ENCODE measurements at regions not wholly inside any gene's neighbourhood (a gene's known extent, or its start where the extent isn't known, plus 50 kb on each side); places are given as distances from the start of the nearest gene placed in this dataset.
A peak's percentile ranks its signal among the peaks of the same experiment; 100 is the strongest.

GRCh38 chr2:144310889-144311608 lies 208.9 kb downstream of the ZEB2 start:
- peaks cover 15% of the 10 kb centered on the region for H3K4me1 Mint-ChIP-seq
- DNase-seq (ENCODE audit: low spot score in 2 of 2) (no peak), ATAC-seq (ENCODE audit: low read depth) (no peak)
- H3K36me3 Mint-ChIP-seq, result peaks cover 22% of the 10 kb centered on the region
- H3K4me3 Mint-ChIP-seq, result no peak overlapping the region
- no peaks in the 10 kb centered on the region for H3K27me3 Mint-ChIP-seq
- H3K9me3 Mint-ChIP-seq, result peaks cover 14% of the 10 kb centered on the region
- no peak overlapping the region for H3K27ac Mint-ChIP-seq

GRCh38 chr2:144310484-144310883 lies 209.4 kb downstream of the ZEB2 start:
- H3K9me3 Mint-ChIP-seq, result peaks cover 14% of the 10 kb centered on the region
- DNase-seq (ENCODE audit: low spot score in 2 of 2) (no peak), ATAC-seq (ENCODE audit: low read depth) (no peak)
- peak overlapping the region; percentile 9 for H3K4me3 Mint-ChIP-seq
- peaks cover 21% of the 10 kb centered on the region for H3K36me3 Mint-ChIP-seq
- H3K27ac Mint-ChIP-seq, result no peak overlapping the region
- H3K4me1 Mint-ChIP-seq, result peaks cover 15% of the 10 kb centered on the region
- H3K27me3 Mint-ChIP-seq, result no peaks in the 10 kb centered on the region

GRCh38 chr2:144307711-144308110 lies 212.2 kb downstream of the ZEB2 start:
- H3K36me3 Mint-ChIP-seq, result peaks cover 13% of the 10 kb centered on the region
- DNase-seq (ENCODE audit: low spot score in 2 of 2) (no peak), ATAC-seq (ENCODE audit: low read depth) (no peak)
- H3K4me3 Mint-ChIP-seq, result no peak overlapping the region
- H3K4me1 Mint-ChIP-seq, result peaks cover 18% of the 10 kb centered on the region
- peaks cover 10% of the 10 kb centered on the region for H3K9me3 Mint-ChIP-seq
- H3K27me3 Mint-ChIP-seq, result no peaks in the 10 kb centered on the region
- no peak overlapping the region for H3K27ac Mint-ChIP-seq

GRCh38 chr2:144304202-144304601 lies 215.7 kb downstream of the ZEB2 start:
- Mint-ChIP-seq H3K27ac (no peak overlapping the region), H3K9me3 (no peaks in the 10 kb centered on the region), H3K4me1 (peaks cover 5% of the 10 kb centered on the region), H3K27me3 (no peaks in the 10 kb centered on the region), H3K36me3 (no peaks in the 10 kb centered on the region), H3K4me3 (no peak overlapping the region)
- ATAC-seq (ENCODE audit: low read depth), result no peak
- no peak for DNase-seq (ENCODE audit: low spot score in 2 of 2)

- peaks cover 2% of the 10 kb centered on the region for H3K36me3 Mint-ChIP-seq
- peaks cover 3% of the 10 kb centered on the region for H3K4me1 Mint-ChIP-seq
- no peaks in the 10 kb centered on the region for H3K9me3 Mint-ChIP-seq
- no peak for DNase-seq (ENCODE audit: low spot score in 2 of 2)
- no peak overlapping the region for H3K4me3 Mint-ChIP-seq
- H3K27me3 Mint-ChIP-seq, result no peaks in the 10 kb centered on the region
- H3K27ac Mint-ChIP-seq, result no peak overlapping the region
- no peak for ATAC-seq (ENCODE audit: low read depth)
Observed at GRCh38 chr2:144300632-144301031, 219.3 kb downstream of the ZEB2 start.

- no peak overlapping the region for H3K4me3 Mint-ChIP-seq
Observed at GRCh38 chr2:144290276-144290675, 229.6 kb downstream of the ZEB2 start.

GRCh38 chr2:144288438-144288837 lies 231.5 kb downstream of the ZEB2 start:
- DNase-seq (ENCODE audit: low spot score in 2 of 2), result no peak

More at GRCh38 chr2:144290276-144290675, 229.6 kb downstream of the ZEB2 start:
- no peak for DNase-seq (ENCODE audit: low spot score in 2 of 2)
- Mint-ChIP-seq H3K27me3 (no peaks in the 10 kb centered on the region), H3K27ac (no peak overlapping the region), H3K4me1 (peaks cover 19% of the 10 kb centered on the region), H3K9me3 (no peaks in the 10 kb centered on the region), H3K36me3 (peaks cover 3% of the 10 kb centered on the region)
- no peak for ATAC-seq (ENCODE audit: low read depth)

GRCh38 chr2:144285324-144285723 lies 234.6 kb downstream of the ZEB2 start:
- Mint-ChIP-seq H3K9me3 (no peaks in the 10 kb centered on the region), H3K27me3 (no peaks in the 10 kb centered on the region), H3K4me1 (peaks cover 12% of the 10 kb centered on the region), H3K36me3 (peaks cover 3% of the 10 kb centered on the region), H3K4me3 (no peak overlapping the region), H3K27ac (no peak overlapping the region)
- ATAC-seq (ENCODE audit: low read depth) (no peak), DNase-seq (ENCODE audit: low spot score in 2 of 2) (no peak)

More at GRCh38 chr2:144288438-144288837, 231.5 kb downstream of the ZEB2 start:
- ATAC-seq (ENCODE audit: low read depth), result no peak
- H3K4me3 Mint-ChIP-seq, result no peak overlapping the region
- no peaks in the 10 kb centered on the region for H3K27me3 Mint-ChIP-seq
- no peak overlapping the region for H3K27ac Mint-ChIP-seq
- H3K36me3 Mint-ChIP-seq, result peaks cover 3% of the 10 kb centered on the region
- H3K9me3 Mint-ChIP-seq, result no peaks in the 10 kb centered on the region
- peaks cover 17% of the 10 kb centered on the region for H3K4me1 Mint-ChIP-seq

- no peaks in the 10 kb centered on the region for H3K27me3 Mint-ChIP-seq
- DNase-seq (ENCODE audit: low spot score in 2 of 2) (no peak), ATAC-seq (ENCODE audit: low read depth) (no peak)
- peaks cover 15% of the 10 kb centered on the region for H3K4me1 Mint-ChIP-seq
- H3K27ac Mint-ChIP-seq, result no peak overlapping the region
- H3K9me3 Mint-ChIP-seq, result no peaks in the 10 kb centered on the region
- H3K4me3 Mint-ChIP-seq, result no peak overlapping the region
- H3K36me3 Mint-ChIP-seq, result no peaks in the 10 kb centered on the region
Observed at GRCh38 chr2:144281476-144281875, 238.4 kb downstream of the ZEB2 start.

- H3K9me3 Mint-ChIP-seq, result no peaks in the 10 kb centered on the region
- ATAC-seq (ENCODE audit: low read depth) (no peak), DNase-seq (ENCODE audit: low spot score in 2 of 2) (no peak)
- peaks cover 13% of the 10 kb centered on the region for H3K4me1 Mint-ChIP-seq
- no peaks in the 10 kb centered on the region for H3K36me3 Mint-ChIP-seq
- H3K27ac Mint-ChIP-seq, result no peak overlapping the region
- no peaks in the 10 kb centered on the region for H3K27me3 Mint-ChIP-seq
- H3K4me3 Mint-ChIP-seq, result no peak overlapping the region
Observed at GRCh38 chr2:144280009-144280408, 239.9 kb downstream of the ZEB2 start.

- Mint-ChIP-seq H3K4me1 (peaks cover 13% of the 10 kb centered on the region), H3K27ac (no peak overlapping the region), H3K36me3 (no peaks in the 10 kb centered on the region), H3K4me3 (no peak overlapping the region), H3K9me3 (no peaks in the 10 kb centered on the region), H3K27me3 (no peaks in the 10 kb centered on the region)
- DNase-seq (ENCODE audit: low spot score in 2 of 2) (no peak), ATAC-seq (ENCODE audit: low read depth) (no peak)
Observed at GRCh38 chr2:144279165-144279564, 240.8 kb downstream of the ZEB2 start.

- ATAC-seq (ENCODE audit: low read depth) (no peak), DNase-seq (ENCODE audit: low spot score in 2 of 2) (no peak)
- Mint-ChIP-seq H3K9me3 (no peaks in the 10 kb centered on the region), H3K27me3 (no peaks in the 10 kb centered on the region), H3K27ac (no peak overlapping the region), H3K36me3 (no peaks in the 10 kb centered on the region), H3K4me3 (no peak overlapping the region), H3K4me1 (peaks cover 13% of the 10 kb centered on the region)
Observed at GRCh38 chr2:144277622-144278354, 242.1 kb downstream of the ZEB2 start.

- Mint-ChIP-seq H3K9me3 (no peaks in the 10 kb centered on the region), H3K27ac (no peak overlapping the region), H3K27me3 (no peaks in the 10 kb centered on the region), H3K4me3 (no peak overlapping the region), H3K4me1 (peaks cover 18% of the 10 kb centered on the region), H3K36me3 (no peaks in the 10 kb centered on the region)
- ATAC-seq (ENCODE audit: low read depth) (no peak), DNase-seq (ENCODE audit: low spot score in 2 of 2) (no peak)
Observed at GRCh38 chr2:144275340-144275739, 244.6 kb downstream of the ZEB2 start.

- Mint-ChIP-seq H3K9me3 (no peaks in the 10 kb centered on the region), H3K27ac (no peak overlapping the region), H3K27me3 (no peaks in the 10 kb centered on the region), H3K36me3 (no peaks in the 10 kb centered on the region), H3K4me1 (peaks cover 13% of the 10 kb centered on the region), H3K4me3 (no peak overlapping the region)
- ATAC-seq (ENCODE audit: low read depth), result no peak
- DNase-seq (ENCODE audit: low spot score in 2 of 2), result no peak
Observed at GRCh38 chr2:144274131-144274530, 245.8 kb downstream of the ZEB2 start.

Data from memory B cell (primary cell).